ENCODE measurements at regions not wholly inside any gene's neighbourhood (a gene's known extent, or its start where the extent isn't known, plus 50 kb on each side); places are given as distances from the start of the nearest gene placed in this dataset.
A peak's percentile ranks its signal among the peaks of the same experiment; 100 is the strongest.
"Not testable (repeated sequence)": the region's sequence is repeated elsewhere in the genome, so short reads cannot be mapped to it uniquely, and the experiment has no call there.

DNA sequence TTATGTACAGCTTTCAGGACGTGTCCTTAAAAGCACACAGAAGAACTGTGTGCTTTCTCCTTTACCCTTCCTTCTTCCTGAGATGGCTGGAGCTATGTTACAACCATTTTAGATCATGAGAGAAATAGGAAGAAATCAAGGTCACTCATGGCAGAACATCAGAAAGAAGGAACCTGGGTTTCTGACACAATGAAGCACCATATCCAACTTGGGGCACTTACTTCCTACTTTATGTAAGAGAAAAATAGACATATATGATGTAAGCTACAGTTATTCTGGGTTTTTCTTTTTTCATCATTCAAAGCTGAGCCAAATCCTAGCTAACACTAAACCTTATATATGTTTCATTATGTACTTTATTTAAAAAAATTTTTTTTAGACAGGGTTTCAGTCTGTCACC lies 79.5 kb downstream of the FAM161A start:
- no peak for DNase-seq (ENCODE audit: low spot score)

DNA sequence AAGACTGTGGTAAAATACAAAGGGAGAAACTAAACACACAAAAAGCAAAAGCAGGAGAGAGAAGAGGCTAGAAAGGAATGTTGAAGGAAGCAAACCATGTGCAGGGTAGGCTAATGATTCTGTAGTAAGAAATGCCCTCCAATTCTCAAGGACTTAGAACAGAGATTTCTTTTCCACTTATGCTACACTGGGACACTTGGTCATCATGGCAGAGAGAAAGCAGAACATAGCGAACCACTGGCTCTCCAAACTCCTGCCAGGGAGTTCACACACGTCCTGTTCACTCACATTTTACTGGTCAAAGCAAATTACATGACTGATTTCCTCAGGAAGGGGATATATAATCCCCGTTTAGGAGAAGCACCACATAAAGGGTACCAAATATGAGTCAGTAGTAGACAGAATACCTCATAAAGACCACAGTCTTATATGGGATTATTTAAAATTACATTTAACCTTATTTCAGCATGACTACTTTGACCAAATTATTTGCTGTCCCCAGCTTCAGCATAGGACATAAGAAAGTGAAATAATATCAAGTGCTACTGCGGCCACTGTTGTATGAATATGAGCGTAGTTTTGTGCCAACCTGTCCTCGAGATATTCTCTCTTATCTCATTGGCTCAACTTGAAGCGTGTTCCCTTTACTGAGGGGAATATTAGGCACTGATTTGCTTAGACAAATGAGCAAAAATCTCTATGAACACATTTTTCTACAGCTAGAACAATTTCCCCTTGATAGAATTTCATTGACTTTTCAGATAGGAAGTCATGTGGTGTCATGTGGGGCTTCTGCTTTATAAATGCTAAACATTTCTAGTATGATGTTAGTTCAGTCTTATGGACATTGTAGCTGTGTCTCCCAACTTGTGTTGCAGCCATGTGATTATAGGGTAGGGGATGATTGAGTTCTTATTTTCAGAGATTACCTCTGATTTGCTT lies 81.7 kb downstream of the FAM161A start:
- no peak for DNase-seq (ENCODE audit: low spot score)

DNA sequence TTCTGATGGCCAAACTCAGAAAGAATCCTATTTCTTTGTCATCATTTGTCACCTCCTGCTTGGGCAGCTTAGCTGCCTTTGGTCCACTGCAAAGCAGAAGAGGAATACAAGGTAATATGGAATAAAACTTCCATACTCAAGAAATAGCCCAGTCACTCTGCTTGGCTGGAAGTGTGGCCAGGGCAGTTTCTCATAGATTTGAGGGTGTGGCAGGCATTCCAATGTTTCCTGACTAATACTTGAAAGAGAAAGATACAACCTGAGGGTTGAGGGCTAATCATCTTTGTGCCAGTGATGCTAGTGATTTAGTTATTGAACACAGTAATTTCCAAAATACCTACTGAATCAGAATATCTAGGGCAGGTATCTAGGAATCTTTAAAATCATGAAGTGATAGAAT lies 83.1 kb downstream of the FAM161A start:
- DNase-seq (ENCODE audit: low spot score): no peak

DNA sequence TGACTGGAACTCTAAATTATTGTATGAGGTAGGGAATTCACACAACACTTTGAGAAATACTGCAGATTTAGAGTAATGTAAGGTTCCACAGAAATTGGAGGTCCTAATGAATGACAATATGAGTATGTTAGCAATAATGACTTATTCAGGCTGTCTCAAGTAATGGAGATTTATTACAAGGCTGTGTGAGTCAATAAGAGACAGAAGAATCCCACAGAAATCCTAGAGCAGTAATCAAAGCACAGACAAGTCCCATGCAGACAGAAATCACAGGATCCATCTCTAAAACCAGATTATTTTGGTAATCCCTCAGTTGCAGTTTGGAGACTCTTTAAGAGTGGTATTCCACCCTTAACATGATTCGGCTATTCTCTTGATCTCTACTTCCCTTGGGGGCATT lies 83.6 kb downstream of the FAM161A start:
- no peak for DNase-seq (ENCODE audit: low spot score)

DNA sequence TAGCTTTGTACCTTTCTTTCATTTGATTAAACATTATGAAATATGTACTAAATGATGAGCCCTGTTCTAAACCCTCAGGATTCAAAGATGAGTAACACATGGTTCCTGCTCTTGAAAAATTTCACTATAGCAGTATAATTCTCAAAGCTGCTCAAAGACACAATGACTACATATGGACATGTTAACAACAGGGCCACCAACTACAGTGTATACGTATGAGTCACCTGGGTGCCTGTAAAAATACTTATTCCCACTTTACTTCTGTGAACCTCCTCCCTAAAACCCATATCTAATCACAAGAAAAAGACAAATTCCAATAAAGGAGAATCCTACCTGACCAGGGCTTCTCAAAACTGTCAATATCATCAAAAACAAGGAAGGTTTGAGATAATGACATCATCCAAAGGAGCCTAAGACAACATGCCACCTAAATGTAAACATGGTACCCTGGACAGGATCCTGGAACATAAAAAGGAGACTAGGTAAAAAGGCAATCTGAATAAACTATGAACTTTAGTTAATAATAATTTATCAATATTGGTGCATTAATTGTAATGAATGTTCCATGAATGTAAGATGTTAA lies 84.7 kb downstream of the FAM161A start:
- DNase-seq (ENCODE audit: low spot score): no peak

DNA sequence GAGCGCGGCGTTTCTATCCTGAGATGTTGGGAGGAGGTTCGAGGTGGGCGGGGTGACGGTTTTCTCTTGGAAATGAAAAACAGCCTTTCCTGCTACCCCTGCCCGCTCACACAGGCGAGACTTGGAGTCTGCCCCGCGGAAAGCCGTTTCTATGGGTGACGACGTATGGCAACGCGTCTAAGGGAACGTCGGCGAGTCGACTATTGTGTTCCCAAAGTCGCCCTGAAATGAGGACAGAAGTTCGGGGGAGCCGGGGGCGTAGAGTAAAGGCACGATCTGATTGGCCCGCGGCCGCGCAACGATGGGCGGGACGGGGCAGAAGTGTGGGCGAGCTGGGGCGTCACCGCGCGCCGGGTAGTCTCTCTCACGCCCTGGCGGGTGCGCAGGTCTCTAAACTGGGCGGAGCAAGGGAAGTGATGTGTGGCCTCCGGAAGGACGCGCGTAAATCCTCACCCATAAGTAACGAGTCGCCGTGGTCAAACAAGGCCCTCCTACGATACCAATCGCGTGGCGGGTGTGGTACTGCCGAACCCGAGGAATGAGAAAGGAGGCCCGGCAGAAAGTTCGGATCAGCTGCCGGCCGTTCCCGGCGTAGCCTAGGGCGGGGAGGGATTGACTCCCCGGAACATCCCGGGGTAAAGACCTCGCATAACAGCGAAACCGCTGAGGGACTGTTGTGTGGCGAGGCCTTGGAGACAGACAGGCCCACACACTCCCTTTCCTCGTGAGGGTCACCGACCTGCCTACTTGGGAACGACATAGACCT lies 89.6 kb downstream of the FAM161A start:
- peak; percentile 81 for DNase-seq (ENCODE audit: low spot score)

DNA sequence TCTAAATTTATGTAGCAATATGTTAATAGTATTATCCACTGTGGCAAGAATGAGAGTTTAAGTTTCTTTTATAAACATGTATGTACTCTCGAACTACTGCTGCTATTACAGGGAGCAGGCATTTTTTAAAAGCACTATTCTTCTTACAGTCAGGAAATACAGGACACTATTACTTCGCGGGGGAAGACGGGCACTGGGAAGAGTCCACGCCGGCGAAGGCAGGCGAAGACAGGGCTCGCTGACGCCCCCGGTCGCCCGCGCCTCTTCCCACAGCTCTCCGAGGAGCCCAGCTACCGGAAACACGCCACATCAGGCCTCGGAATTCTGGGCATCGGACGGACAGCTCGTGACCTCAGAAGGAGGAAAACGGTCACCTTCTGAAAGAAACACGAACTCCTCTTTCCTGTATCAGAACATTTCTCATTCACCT lies 90.2 kb downstream of the FAM161A start:
- peak; percentile 46 for DNase-seq (ENCODE audit: low spot score)

DNA sequence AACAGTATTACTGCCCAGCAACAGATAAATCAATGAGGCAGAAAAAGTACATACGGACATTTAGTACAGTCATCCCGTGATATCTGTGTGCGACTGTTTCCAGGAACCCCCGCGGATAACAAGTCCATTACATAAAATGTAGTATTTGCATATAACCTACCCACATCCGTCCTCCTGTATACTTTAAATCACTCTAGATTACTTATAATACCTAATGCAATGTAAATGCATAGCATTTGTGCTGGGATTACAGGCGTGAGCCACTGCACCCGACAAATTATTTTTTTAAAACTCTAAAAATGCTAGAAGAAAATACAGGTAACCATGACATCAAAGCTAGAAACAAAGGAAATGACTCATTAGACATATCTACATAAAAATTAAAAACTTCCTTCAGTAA lies 91.6 kb downstream of the FAM161A start:
- no peak for DNase-seq (ENCODE audit: low spot score)

DNA sequence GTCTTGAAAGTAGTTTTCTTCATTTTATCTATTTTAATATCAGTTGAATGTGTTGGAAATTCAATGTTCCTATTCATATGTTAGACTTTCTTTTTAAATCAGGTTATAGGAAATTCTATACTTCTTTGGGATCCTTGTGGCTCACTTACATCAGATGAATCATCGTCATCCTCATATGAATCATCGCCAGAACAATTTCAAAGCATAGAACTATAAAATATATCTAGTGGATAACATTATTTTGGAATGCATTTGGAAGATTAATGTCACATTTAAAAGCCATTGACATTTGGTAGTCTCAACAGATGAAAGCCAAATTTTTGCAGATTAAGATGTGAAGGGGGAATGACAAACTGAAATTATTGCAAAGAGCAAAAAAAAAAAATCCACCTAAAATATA lies 94.1 kb downstream of the FAM161A start:
- no peak for DNase-seq (ENCODE audit: low spot score)

DNA sequence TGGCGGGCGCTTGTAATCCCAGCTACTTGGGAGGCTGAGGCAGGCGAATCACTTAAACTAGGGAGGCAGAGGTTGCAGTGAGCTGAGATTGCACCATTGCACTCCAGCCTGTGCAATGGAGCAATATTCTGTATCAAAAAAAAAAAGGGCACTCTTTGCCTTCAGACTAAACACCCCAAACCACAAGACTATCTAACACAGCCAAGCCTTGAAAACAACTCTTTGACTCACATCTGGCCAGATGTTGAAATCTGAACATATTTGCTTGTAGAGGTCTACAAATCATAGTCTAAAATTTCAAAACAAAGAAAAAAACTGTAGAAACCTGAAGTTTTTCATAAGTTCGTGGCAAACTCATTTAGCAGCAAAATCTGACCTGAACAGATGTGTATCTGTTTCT lies 94.9 kb downstream of the FAM161A start:
- no peak for DNase-seq (ENCODE audit: low spot score)

DNA sequence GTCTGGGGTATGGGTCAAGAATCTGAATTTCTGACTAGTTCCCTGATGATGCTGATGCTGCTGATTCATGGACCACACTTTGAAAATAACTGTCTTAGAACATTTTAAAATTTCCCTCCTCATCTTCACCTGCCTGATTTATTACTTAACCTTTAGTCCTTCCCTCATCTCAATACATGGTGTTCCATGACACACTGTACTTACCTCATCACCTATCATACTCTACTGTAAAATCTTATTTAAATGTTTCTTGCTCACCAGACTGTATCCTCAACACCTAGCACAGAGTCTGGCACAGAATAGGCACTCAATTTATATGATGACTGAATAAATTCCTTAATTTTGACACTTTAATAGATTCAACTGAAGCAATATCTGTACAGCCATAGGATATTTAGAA lies 95.7 kb downstream of the FAM161A start:
- no peak for DNase-seq (ENCODE audit: low spot score)

DNA sequence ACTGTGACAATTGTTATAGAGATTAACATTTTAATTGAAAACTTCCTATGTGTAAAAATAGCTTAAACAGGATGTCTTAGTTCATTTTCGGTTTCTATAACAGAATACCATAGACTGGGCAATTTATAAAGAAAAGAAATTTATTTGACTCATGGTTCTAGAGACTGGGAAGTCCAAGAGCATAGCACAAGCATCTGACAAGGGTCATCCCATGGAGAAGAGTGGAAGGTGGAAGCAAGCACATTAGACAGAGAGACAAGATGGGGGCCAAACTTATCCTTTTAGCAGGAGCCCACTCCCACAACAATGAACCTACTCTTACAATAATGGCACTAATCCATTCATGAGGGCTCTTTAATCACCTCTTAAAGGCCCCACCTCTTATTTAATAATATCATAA lies 100.3 kb downstream of the FAM161A start:
- no peak for DNase-seq (ENCODE audit: low spot score)

DNA sequence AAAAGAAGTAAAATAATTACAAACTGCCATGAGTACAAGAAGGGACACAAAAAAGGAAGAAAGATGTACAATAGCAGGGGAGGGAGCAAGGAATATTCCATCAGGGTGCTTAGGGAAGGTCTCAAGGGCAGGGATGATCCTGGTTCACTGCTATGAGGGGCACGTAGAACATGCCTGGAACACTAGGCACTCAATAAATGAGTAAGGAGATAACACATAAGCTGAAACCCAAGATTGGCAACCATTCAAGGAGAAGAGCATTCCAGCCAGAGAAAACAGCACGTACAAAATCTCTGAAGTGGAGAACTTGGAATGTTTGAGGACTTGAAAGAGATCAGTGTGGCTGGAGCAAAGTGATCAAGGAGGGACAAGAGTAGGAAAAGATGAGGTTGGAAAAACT lies 103.2 kb downstream of the FAM161A start:
- DNase-seq (ENCODE audit: low spot score): no peak

DNA sequence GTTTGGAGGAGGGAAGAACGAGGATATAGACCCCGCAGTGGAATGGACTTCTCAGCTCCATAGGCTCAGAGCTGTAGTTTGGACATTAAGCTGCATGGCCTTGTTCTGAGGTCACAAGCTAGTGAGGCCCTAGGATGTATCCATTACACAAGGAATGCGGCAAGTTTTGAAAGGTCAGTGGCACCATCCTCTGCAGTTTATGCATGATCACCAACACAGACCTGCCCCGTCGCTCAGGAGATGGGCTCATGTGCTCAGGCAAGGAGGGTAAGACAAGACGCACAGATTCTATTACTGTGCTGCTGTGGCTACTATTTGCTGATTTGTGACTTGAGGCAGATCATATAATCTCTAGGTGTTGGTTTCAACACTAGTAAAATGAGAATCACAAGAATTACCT lies 110.9 kb downstream of the FAM161A start:
- DNase-seq (ENCODE audit: low spot score): no peak

DNA sequence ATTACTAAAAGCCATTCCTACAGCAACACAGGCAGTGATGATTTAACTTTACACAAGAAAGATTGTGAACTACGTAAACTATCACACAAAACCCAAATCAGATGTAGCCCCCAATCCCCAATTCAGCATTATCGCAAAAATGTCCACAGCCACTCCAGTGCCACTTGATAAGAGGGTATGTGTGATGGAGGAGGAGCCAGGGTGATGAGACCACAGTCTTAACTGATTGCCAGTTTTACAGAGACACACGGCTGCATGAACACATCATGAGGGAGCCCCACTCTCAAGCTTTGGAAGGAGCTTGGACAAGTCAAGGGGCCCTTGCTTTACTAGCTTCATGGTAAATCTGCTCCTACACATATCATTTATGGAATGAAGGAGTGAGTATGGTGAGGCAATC lies 116.0 kb downstream of the FAM161A start:
- no peak for DNase-seq (ENCODE audit: low spot score)

DNA sequence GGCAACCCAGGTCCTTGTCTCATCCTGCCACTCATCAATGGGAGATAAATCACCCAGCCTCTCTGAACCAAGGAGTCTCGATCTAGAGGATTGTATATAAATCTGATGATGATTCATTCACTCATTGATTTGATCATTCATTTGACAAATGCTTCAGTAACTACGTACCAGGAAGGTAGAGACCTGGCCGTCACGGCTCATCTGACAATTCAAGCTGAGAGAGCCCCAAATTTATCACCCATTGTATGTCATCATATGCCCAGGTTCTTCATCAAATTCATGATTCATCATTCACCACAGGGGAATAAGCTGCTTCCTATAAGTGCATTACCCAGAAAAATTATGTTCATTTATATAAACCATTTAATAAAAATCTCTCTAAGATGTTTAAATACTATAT lies 116.9 kb downstream of the FAM161A start:
- no peak for DNase-seq (ENCODE audit: low spot score)

DNA sequence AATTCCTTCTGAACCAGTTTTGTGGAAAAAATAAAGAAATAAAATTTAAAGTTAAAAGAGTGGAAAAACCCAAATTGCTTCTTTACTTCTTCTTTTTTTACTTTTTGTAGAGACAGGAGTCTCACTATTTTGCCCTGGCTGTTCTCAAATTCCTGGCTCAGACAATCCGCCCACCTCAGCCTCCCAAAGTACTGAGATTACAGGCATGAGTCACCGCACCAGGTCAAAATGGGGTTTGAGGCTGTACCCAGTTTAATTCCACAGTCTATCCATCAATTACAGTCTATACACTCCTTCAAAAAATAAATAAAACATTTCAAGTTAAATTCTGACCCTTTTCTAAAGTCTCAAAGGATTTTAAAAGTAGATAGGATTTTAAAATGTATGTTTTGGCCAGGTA lies 120.3 kb downstream of the FAM161A start:
- no peak for DNase-seq (ENCODE audit: low spot score)

DNA sequence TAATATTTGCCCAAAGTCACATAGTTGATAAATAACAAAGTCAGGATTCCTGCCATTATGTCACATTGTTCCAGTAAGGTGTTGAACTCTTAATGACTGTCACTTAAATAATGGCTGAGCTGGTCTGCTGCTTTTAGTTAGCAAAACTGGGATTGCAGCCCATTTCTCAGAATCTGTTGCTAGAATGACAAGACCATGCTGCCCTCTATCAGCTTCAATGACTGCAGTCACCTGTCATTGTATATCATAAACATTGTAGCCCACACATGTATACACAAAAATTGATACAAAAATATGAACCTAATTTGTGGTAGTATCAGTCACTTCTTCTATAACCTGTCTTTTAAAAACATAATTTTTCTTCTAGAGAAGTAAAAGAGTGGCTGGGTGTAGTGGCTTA lies 121.1 kb downstream of the FAM161A start:
- no peak for DNase-seq (ENCODE audit: low spot score)

DNA sequence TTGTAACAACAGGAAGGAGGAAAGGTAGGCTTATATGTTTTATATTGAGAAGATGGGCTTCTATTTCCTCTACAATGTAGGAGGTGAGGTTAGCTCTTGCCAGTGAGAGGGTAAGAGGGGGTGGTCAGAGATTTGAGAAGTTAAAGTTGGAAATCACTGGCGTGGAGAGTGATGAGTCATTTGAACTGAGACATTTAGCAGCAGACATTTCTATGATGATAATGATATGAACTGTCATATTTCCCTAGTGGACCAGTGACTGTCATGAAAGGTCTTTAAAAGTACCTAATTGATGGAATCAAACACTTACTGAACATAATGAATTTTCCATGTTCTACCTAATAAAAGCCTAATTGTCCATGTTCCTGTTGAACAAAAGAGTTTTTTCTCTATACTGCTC lies 126.1 kb downstream of the FAM161A start:
- no peak for DNase-seq (ENCODE audit: low spot score)

DNA sequence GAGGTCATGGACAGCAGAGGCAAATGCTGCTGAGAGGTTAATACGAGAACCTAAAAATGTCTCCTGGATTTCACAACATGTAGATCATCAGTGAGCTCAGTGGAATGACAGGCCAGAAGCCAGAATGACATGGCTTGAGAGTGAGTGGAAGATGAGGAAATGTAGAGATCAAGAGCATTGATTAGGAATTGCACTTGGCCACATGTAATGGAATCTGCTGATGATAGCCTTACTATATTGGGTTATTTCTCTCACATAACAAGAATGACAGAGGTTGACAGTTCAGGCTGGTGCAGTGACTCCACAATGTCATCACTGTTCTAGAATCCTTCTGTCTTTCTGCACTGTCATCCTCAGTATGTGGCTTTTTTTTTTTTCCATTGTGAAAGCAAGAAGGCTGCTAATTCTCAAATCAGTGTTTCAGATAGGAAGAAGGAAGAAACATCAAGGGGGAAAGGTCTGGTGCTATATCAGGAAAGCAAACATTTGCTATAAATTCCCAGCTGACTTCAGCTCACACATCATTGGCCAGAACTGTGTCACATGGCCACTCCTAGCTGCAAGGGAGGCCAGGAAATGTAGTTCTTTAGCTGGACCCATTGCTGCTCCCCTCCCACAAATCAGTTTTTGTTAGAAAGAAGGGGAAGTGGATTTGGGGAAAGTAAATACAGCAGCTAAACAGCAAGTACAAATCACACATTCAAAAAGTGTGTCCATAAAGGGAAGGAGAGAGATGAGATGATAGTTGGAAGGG lies 127.2 kb downstream of the FAM161A start:
- no peak for DNase-seq (ENCODE audit: low spot score)

DNA sequence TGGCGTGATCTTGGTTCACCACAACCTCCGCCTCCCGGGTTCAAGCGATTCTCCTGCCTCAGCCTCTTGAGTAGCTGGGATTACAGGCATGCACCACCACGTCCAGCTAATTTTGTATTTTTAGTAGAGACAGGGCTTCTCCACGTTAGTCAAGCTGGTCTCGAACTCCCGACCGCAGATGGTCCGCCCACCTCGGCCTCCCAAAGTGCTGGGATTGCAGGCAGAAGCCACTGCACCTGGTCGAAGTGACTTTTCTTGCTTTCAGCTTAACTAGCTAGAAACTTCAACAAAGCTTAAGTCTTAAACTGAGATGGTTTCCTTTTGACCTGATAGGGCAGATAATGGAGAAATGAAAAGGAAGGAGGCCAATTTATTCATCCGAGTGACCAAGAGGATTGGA lies 130.5 kb downstream of the FAM161A start:
- not testable (repeated sequence) for DNase-seq (ENCODE audit: low spot score)

DNA sequence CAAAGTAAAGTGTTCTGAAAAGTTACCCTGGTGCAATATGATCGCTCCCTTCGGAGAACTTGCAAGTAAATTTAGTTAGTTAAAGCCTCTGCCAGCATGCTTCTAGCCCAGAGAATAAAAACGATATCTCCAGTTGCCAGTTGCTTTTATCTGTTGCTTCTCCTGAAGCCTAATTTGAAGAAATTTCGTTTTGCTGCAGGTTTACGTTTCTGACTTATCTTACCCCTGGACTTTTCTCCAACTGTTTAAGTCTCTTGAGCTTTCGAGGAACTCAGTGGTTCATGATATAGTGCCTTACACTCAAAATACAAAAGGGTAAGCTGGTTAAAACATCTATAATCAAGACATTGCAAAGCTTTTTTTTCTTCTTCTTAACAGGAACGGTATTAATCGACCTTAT lies 131.1 kb downstream of the FAM161A start:
- DNase-seq (ENCODE audit: low spot score): no peak
